ENCODE measurements at regions not wholly inside any gene's neighbourhood (a gene's known extent, or its start where the extent isn't known, plus 50 kb on each side); places are given as distances from the start of the nearest gene placed in this dataset.

- TF ChIP-seq, protein P1, sequence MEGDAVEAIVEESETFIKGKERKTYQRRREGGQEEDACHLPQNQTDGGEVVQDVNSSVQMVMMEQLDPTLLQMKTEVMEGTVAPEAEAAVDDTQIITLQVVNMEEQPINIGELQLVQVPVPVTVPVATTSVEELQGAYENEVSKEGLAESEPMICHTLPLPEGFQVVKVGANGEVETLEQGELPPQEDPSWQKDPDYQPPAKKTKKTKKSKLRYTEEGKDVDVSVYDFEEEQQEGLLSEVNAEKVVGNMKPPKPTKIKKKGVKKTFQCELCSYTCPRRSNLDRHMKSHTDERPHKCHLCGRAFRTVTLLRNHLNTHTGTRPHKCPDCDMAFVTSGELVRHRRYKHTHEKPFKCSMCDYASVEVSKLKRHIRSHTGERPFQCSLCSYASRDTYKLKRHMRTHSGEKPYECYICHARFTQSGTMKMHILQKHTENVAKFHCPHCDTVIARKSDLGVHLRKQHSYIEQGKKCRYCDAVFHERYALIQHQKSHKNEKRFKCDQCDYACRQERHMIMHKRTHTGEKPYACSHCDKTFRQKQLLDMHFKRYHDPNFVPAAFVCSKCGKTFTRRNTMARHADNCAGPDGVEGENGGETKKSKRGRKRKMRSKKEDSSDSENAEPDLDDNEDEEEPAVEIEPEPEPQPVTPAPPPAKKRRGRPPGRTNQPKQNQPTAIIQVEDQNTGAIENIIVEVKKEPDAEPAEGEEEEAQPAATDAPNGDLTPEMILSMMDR (IDR thresholded peaks at IDR 0.05; ENCODE audit: extremely low read depth in 1 of 2, insufficient read depth in 1 of 2, low read depth in 1 of 2, low read length in 2 of 2) = no peak
- TF ChIP-seq POLR2A (IDR thresholded peaks at IDR 0.05; ENCODE audit: low read depth, low read length) (no peak), EZH2 (IDR thresholded peaks at IDR 0.05; ENCODE audit: borderline replicate concordance, low read depth, low read length, severe bottlenecking) (no peak)
Observed at GRCh38 chr4:24287096-24287495, 297.3 kb downstream of the DHX15 start.

All from endothelial cell of umbilical vein (primary cell).